Uterus (tissue), 2 donors: ENCODE measurements at regions not wholly inside any gene's neighbourhood (a gene's known extent, or its start where the extent isn't known, plus 50 kb on each side); places are given as distances from the start of the nearest gene placed in this dataset.

Experiments
- CTCF ChIP-seq, 4 experiments: fragments of 200-600 bp in 2 of 4; fragments of 450-650 bp in 2 of 4; sonication (generic) in 2 of 4; IDR thresholded peaks; one replicate each; pipeline ENCODE4 v1.5.1; 2016 to 2019; ENCODE audit warnings: antibody characterized with exemption in 4 of 4, mild to moderate bottlenecking in 2 of 4, moderate library complexity in 1 of 4
- POLR2A ChIP-seq, 2 donors: fragments of 450-650 bp; IDR thresholded peaks; one replicate each; pipeline ENCODE4 v1.6.1; 2016; ENCODE audit warnings: antibody characterized with exemption in 2 of 2, mild to moderate bottlenecking in 1 of 2, moderate library complexity in 1 of 2

- no peak for TF ChIP-seq POLR2A (IDR thresholded peaks at IDR 0.05)
- no peak for TF ChIP-seq CTCF (IDR thresholded peaks at IDR 0.05)
These were observed 145.8 kb upstream of the UBE2E1 start for GRCh38 chr3:23659840-23660430.
